ENCODE measurements at regions not wholly inside any gene's neighbourhood (a gene's known extent, or its start where the extent isn't known, plus 50 kb on each side); places are given as distances from the start of the nearest gene placed in this dataset.
"Not testable (repeated sequence)": the region's sequence is repeated elsewhere in the genome, so short reads cannot be mapped to it uniquely, and the experiment has no call there.

- DNase-seq (ENCODE audit: low read depth) = not testable (repeated sequence)
Observed at GRCh38 chr9:66152406-66152805, 415.5 kb downstream of the FOXD4L4 start.

DNA sequence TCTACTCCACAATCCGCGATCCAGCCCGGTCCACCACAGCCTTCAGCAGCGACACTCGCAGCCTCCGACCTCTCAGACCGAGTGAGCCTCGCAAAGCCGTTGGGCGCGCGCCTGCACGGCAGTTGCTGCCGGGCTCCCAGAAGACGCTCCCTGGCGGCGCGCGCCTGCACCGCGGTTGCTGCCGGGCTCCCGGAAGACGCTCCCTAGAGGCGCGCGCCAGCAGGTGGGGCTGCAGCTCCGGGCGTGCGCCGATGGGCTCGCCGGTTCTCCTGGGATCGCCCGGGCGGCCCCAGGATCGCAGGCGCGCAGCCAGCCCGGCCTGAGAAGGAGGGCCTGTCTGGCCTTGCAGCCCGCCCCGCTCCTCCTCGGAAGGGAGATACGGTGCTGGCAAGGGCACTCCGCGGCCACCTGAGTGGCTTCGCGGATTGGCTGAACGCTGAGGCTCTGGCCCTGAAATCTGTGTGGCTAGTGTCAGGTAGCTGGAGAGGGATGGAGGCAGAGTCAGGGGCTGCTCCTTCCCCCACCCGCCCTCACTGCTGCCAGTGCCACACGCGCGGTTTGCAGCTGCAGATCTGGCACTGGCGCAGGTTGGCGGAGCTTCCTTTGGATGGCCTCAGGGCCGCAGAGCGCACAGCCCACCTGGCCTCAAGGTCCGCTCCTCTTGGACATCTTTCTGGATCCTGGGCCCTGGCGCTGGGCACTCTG is 416.2 kb downstream of the FOXD4L4 start:
- peak; percentile 59 for DNase-seq (ENCODE audit: low read depth)

DNA sequence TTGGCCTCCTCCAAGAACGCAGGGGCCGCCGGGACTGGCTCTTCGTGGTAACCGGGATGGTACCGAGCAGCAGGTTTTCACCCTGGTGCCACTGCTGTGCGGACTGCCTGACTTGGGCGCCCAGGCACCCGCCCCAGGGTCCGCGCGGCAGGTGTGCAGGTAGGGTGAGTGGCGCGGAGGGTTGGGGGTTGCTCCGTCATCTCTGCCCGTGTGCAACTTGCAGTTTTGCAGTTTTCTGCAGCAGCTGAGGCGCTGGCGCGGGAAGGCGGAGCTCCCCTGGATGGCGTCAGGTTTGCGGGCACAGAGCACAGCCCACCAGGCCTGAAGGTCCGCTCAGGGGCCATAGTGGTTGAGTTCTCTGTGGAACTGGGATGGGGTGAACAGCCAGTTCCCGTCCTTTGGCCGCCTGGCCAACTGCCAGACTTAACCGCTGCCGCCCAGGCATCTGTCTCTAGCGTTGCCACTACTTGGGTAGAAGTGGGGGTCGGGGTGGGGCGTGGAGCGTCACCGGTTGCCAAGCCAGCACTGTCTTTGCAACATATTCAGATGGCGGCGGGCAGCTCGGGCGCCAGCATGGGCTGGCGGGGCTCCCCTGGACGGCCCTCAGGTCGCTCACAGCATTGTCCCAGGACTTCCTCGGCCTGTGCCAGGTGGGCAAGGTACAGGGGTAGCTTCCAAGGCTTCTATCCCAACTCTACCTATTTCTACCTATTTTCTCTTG is 417.2 kb downstream of the FOXD4L4 start:
- not testable (repeated sequence) for DNase-seq (ENCODE audit: low read depth)

GRCh38 chr9:66182316-66182715 is 445.4 kb downstream of the FOXD4L4 start:
- DNase-seq (ENCODE audit: low read depth) = not testable (repeated sequence)

DNA sequence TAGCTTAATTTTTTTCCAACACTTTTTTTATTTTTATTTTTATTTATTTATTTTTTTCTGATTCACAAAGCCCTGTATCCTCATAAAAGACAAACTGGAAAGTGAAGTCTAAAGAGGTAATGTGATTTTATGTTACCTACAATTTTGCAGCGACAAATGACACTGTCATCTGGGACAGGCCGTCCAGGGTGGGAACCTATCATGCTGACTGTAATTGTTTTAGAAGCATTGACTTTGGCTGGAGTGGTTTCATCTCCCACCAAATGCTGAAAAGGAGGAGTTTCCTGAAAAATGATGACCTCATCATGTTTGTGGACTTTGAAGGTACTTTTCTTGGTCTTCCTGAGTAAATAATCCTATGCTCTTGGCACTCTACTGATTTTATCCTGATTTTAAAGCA is 446.7 kb downstream of the FOXD4L4 start:
- DNase-seq (ENCODE audit: low read depth) = not testable (repeated sequence)

DNA sequence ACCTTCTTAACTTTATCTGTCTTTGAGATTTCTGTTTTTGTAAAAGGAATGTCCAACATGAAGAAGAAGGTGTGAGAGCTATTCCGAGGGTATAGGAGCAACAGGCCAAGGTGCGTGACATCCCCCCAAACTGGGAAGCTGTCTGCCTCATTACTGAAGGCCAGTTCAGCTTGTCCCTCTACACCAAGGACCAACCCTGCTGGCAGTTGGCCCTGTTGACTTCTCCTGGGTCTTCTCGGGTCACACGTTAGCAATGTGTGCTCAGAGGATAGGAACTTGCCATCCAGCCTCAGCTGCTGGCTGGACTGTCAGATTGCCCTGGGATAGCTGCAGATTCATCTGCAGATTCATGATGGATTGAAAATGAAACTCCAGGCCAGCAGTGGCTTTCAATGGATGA is 460.3 kb downstream of the FOXD4L4 start:
- not testable (repeated sequence) for DNase-seq (ENCODE audit: low read depth)

DNA sequence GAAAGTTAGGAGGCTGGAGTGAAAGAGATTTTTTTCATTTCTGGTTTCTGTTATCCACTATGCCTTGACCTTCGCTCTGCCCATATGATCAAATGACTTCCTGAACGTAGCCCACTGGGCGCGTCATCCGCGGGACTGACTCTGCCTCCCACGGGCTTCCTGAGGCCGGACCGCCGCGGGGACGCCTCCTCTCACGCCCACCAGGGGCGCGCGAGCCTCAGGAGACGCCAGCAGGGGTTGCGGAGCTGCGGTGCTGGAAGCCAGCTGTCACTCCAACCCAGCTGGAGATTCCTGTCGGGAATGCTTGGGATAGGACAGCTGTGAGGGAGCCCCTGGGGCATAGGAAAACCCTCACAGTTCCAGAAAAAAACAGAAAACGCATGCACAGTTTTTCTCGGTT is 461.5 kb downstream of the FOXD4L4 start:
- not testable (repeated sequence) for DNase-seq (ENCODE audit: low read depth)

DNA sequence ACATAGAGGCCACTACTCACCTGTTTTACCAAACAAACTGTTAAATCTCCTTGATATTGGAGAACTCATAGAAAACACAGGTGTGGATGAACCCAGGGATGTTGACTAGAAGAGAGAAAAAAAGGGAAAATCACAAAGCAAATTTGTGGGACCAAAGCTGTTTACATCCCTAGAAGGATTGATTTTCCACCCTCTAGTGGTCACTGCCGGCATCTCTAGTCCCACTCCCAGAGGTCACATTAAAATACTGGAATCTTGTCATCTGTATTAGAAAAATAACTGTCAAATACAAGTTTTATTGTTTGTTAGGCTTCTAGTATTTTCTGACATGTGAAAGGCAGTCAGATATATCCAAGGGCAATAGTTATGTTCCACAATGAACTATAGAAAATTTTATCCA is 469.7 kb downstream of the FOXD4L4 start:
- not testable (repeated sequence) for DNase-seq (ENCODE audit: low read depth)

DNA sequence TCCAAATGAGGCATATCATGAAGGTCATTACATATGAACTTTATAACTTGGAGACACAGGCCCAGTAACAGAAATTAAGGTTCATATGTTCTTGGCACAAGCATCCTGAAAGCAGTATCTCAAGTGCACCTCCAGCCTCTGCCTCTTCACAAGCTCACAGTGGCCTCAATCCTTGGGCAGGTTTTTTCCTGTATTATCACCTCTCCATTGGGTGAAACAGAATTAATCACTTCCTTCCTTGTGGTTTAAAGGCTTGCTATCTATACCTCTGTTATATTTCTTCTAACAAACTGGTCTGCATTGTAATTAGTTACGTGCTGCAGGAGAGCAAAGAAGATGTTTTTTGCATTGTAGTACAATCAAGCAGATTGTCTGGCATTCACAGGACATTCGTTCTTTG is 471.0 kb downstream of the FOXD4L4 start:
- DNase-seq (ENCODE audit: low read depth) = not testable (repeated sequence)

DNA sequence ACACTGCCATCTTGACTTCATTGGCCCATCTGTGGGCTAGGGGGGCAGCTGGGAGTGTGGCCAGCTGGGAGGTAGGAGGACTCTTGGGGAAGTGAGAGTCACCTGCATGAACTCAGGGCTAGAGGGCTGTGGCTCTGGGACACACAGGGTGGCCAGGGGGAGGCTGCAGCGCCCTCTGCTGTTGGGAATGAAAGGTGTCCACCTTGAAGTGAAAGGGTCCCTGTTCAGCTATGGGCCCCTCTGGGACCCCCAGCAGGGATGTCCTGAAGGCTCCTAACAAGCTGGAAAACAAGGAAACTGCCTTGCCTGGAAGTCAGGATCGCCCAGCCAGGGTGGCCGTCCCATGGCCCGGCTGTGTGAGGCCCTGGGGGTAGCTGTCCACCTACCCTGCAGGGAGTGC is 507.8 kb downstream of the FOXD4L4 start:
- DNase-seq (ENCODE audit: low read depth) = not testable (repeated sequence)

- not testable (repeated sequence) for DNase-seq (ENCODE audit: low read depth)
Observed at GRCh38 chr9:66245481-66245880, 508.5 kb downstream of the FOXD4L4 start.

DNA sequence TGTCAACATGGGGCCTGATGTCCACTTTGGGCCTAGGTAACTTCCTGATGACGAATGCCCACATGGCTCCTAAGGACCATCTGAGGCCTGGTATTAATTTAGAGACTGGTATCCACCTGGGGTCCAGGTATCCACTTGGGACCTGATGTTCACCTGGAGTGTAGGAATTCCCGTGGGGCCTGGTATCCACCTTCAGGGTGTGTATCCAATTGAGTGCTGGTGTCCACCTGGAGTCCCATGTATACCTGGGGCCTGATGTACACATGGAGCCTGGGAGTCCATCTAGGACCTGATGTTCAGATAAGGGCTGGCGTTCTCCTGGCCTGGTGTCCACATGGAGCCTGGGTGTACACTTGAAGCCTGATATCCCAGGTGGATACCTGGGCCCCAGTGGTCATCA is 520.6 kb downstream of the FOXD4L4 start:
- not testable (repeated sequence) for DNase-seq (ENCODE audit: low read depth)

- DNase-seq (ENCODE audit: low read depth) = not testable (repeated sequence)
Observed at GRCh38 chr9:66261576-66261975, 524.6 kb downstream of the FOXD4L4 start.

- DNase-seq (ENCODE audit: low read depth) = not testable (repeated sequence)
Observed at GRCh38 chr9:66263621-66264020, 526.7 kb downstream of the FOXD4L4 start.

- DNase-seq (ENCODE audit: low read depth) = not testable (repeated sequence)
Observed at GRCh38 chr9:66264786-66265185, 527.8 kb downstream of the FOXD4L4 start.

GRCh38 chr9:66266202-66266601 is 529.3 kb downstream of the FOXD4L4 start:
- not testable (repeated sequence) for DNase-seq (ENCODE audit: low read depth)

- not testable (repeated sequence) for DNase-seq (ENCODE audit: low read depth)
Observed at GRCh38 chr9:66266856-66267430, 530.0 kb downstream of the FOXD4L4 start.

GRCh38 chr9:66267684-66268083 is 530.7 kb downstream of the FOXD4L4 start:
- peak; percentile 28 for DNase-seq (ENCODE audit: low read depth)

- DNase-seq (ENCODE audit: low read depth) = not testable (repeated sequence)
Observed at GRCh38 chr9:66269024-66269423, 532.1 kb downstream of the FOXD4L4 start.

DNA sequence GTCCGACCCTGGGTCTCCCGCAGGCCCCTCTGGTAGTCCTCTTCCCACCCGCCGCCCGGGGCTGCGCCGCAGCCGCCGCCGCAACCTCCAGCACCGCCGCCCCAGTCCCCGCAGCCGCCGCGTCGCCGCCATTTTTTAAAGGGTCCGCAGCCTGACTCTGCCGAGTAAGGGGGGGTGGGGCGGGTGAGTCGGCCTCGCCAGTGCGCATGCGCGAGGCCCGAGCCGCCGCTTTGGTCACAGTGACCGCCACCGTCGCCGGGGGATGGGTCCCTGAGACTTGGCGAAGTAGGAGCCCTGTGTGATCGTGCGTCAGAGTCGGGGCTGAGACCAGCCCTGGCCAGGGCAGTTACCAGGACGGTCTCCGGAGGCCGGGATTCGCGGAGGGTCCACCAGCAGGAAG is 532.8 kb downstream of the FOXD4L4 start:
- peak; percentile 71 for DNase-seq (ENCODE audit: low read depth)

DNA sequence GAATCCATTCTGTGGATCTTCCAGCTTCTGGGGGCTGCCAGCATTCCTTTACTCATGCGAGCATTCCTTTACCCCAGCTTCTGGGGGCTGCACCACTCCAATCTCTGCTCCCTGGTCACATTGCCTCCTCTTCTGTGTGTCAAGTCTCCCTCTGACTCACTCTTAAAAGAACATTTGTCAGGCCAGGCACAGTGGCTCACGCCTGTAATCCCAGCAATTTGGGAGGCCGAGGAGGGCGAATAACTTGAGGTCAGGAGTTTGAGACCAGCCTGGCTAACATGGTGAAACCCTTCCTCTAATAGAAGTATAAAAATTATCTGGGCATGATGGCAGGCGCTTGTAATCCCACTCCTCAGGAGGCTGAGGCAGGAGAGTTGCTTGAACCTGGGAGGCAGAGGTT is 541.9 kb downstream of the FOXD4L4 start:
- not testable (repeated sequence) for DNase-seq (ENCODE audit: low read depth)

Data from activated T-cell treated with anti-CD3 and anti-CD28 coated beads for 48 hours (primary cell).